PC-3 (cell line): ENCODE measurements at regions not wholly inside any gene's neighbourhood (a gene's known extent, or its start where the extent isn't known, plus 50 kb on each side); places are given as distances from the start of the nearest gene placed in this dataset.

Experiments
- CTCF ChIP-seq: fragments of 300-600 bp; sonication (generic); conservative IDR thresholded peaks from 2 replicates; pipeline ENCODE4 v1.5.1; 2017; ENCODE audit warnings: antibody characterized with exemption, low read depth, mild to moderate bottlenecking, low read length
- EZH2 ChIP-seq: fragments of 300-600 bp; sonication (generic); IDR thresholded peaks from one replicate; pipeline ENCODE4 v1.6.1; 2017; ENCODE audit warnings: antibody characterized with exemption, mild to moderate bottlenecking, low read length; ENCODE audit not compliant: unreplicated experiment
- EZH2phosphoT487 ChIP-seq: fragments of 300-600 bp; sonication (generic); IDR thresholded peaks from 2 replicates; pipeline ENCODE4 v1.6.1; 2018; ENCODE audit warnings: mild to moderate bottlenecking, antibody characterized with exemption, low read length, borderline replicate concordance

GRCh38 chr5:116685069-116685468 is 110.4 kb upstream of the SEMA6A start:
- TF ChIP-seq CTCF: no peak
- no peak for TF ChIP-seq EZH2
- no peak for TF ChIP-seq EZH2phosphoT487
